ENCODE measurements at regions not wholly inside any gene's neighbourhood (a gene's known extent, or its start where the extent isn't known, plus 50 kb on each side); places are given as distances from the start of the nearest gene placed in this dataset.

GRCh38 chr12:19749906-19750574 lies 310.7 kb downstream of the AEBP2 start:
- no peak for DNase-seq (ENCODE audit: low spot score)
- Mint-ChIP-seq H3K27ac (no peak overlapping the region), H3K36me3 (ENCODE audit: low read depth) (no peaks in the 10 kb centered on the region), H3K4me1 (ENCODE audit: low read depth) (no peaks in the 10 kb centered on the region), H3K9me3 (peaks cover 7% of the 10 kb centered on the region), H3K4me3 (no peak overlapping the region), H3K27me3 (ENCODE audit: insufficient read depth) (peaks cover 5% of the 10 kb centered on the region)
- intact Hi-C loops (cut with micrococcal nuclease) = loop anchor here (10.0 kb wide), 1 partner anchor 1415 kb away; no protein-coding TSS in a partner anchor

- H3K4me3 Mint-ChIP-seq = no peak overlapping the region
- no peak for DNase-seq (ENCODE audit: low spot score)
- no peak overlapping the region for H3K27ac Mint-ChIP-seq
- intact Hi-C loops (cut with micrococcal nuclease) = no loop called here
- no peaks in the 10 kb centered on the region for H3K36me3 Mint-ChIP-seq (ENCODE audit: low read depth)
- no peaks in the 10 kb centered on the region for H3K4me1 Mint-ChIP-seq (ENCODE audit: low read depth)
- H3K9me3 Mint-ChIP-seq = peaks cover 7% of the 10 kb centered on the region
- H3K27me3 Mint-ChIP-seq (ENCODE audit: insufficient read depth) = peaks cover 4% of the 10 kb centered on the region
Measured at GRCh38 chr12:19751078-19751477, 311.8 kb downstream of the AEBP2 start.

DNA sequence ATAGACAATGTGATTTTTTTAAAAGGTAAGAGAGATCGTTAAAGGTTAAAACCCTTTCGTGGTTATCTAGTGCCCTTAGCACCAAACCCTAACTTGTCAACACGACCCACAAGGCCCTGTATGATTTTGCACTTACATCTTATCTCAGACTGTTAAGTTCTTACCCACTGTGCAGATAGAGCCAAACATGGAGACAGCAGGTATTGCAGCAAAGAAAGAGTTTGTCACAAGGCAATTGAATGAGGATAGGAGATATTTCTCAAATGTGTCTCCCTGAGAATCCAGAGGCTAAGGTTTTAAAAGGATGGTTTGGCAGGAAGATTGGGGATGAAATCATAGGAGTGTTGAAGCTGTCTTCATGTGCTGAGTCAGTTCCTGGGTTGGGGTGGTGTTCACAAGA lies 313.4 kb downstream of the AEBP2 start:
- Mint-ChIP-seq H3K9me3 (peaks cover 7% of the 10 kb centered on the region), H3K27ac (no peak overlapping the region), H3K36me3 (ENCODE audit: low read depth) (no peaks in the 10 kb centered on the region), H3K4me3 (no peak overlapping the region), H3K27me3 (ENCODE audit: insufficient read depth) (no peaks in the 10 kb centered on the region), H3K4me1 (ENCODE audit: low read depth) (no peaks in the 10 kb centered on the region)
- DNase-seq (ENCODE audit: low spot score) = no peak
- intact Hi-C loops (cut with micrococcal nuclease) = no loop called here

DNA sequence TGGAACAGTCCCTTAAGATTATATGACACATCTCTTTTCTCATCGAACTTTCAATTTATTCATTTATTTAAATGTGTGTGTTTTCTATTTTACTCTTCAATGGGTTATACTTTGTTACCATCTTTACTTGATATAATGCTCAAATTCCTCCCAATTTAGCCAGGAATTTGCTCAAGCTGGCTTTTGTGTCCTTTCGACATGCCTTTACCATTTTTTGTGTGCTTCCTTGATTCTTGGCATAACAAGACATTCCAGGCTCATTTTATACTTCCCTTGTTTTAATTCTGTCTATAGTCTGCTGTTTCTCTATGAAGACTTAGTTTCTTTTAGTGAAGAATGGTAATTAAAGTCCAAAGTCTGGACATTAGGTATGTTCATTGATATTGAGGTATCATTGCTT lies 315.8 kb downstream of the AEBP2 start:
- Mint-ChIP-seq H3K9me3 (peaks cover 7% of the 10 kb centered on the region), H3K36me3 (ENCODE audit: low read depth) (no peaks in the 10 kb centered on the region), H3K27ac (no peak overlapping the region), H3K27me3 (ENCODE audit: insufficient read depth) (no peaks in the 10 kb centered on the region), H3K4me3 (no peak overlapping the region), H3K4me1 (ENCODE audit: low read depth) (no peaks in the 10 kb centered on the region)
- intact Hi-C loops (cut with micrococcal nuclease) = loop anchor here (5.0 kb wide), 1 partner anchor 137 kb away; no protein-coding TSS in a partner anchor
- no peak for DNase-seq (ENCODE audit: low spot score)

DNA sequence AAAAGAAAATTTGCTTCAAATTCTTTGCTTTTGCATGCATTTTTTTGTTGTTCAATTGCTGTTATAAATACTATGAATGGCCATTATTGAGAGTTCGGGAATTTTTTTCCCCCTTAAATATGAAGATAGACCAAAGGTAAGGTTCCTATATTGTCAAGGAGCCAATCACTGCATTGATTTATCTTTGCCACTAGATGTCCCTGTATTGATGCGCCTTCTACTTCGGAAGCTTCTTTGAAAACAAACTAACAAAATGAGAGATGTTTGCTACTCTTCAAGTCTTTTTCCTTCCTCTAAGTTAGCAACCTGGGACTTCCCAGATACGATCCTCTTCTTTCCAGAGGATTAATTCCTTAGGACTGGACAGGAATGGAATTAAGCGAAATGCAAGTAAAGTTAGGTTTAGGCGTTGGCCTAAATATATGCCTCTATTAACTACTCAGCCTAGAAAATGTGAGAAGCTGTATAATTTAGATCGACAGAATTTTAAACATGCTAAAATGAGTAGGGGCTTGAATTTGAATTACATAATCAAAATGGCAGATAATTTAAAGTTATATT lies 318.1 kb downstream of the AEBP2 start:
- H3K36me3 Mint-ChIP-seq (ENCODE audit: low read depth) = no peaks in the 10 kb centered on the region
- H3K27ac Mint-ChIP-seq = no peak overlapping the region
- no peaks in the 10 kb centered on the region for H3K4me1 Mint-ChIP-seq (ENCODE audit: low read depth)
- no peaks in the 10 kb centered on the region for H3K27me3 Mint-ChIP-seq (ENCODE audit: insufficient read depth)
- peaks cover 6% of the 10 kb centered on the region for H3K9me3 Mint-ChIP-seq
- intact Hi-C loops (cut with micrococcal nuclease) = loop anchor here (1.0 to 5.0 kb wide), 2 partner anchors 77 to 135 kb away; no protein-coding TSS in a partner anchor
- no peak for DNase-seq (ENCODE audit: low spot score)
- no peak overlapping the region for H3K4me3 Mint-ChIP-seq

DNA sequence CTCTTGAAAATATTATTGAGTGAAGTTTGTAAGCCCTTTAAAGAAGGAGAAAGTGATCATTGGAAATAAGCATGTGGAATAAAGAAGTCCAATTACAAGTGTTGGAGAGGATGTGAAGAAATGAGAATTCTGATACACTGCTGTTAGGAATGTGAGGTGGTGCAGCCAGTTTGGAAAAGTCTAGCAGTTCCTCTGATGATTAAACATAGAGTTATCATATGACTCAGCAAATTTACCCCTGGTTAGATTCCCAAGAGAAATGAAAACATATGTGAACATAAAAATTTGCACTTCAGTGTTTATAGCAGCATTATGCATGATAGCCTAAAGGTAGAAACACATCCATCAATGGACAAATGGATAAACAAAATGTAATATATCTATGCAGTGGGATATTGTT lies 319.9 kb downstream of the AEBP2 start:
- intact Hi-C loops (cut with micrococcal nuclease) = loop anchor here (5.0 kb wide), 1 partner anchor 133 kb away; no protein-coding TSS in a partner anchor
- Mint-ChIP-seq H3K4me1 (ENCODE audit: low read depth) (no peaks in the 10 kb centered on the region), H3K27me3 (ENCODE audit: insufficient read depth) (no peaks in the 10 kb centered on the region), H3K36me3 (ENCODE audit: low read depth) (no peaks in the 10 kb centered on the region), H3K4me3 (no peak overlapping the region), H3K9me3 (no peaks in the 10 kb centered on the region), H3K27ac (no peak overlapping the region)
- DNase-seq (ENCODE audit: low spot score) = no peak

- no peak for DNase-seq (ENCODE audit: low spot score)
- H3K9me3 Mint-ChIP-seq = no peaks in the 10 kb centered on the region
- H3K36me3 Mint-ChIP-seq (ENCODE audit: low read depth) = no peaks in the 10 kb centered on the region
- H3K27me3 Mint-ChIP-seq (ENCODE audit: insufficient read depth) = no peaks in the 10 kb centered on the region
- intact Hi-C loops (cut with micrococcal nuclease) = no loop called here
- no peak overlapping the region for H3K27ac Mint-ChIP-seq
- no peak overlapping the region for H3K4me3 Mint-ChIP-seq
- no peaks in the 10 kb centered on the region for H3K4me1 Mint-ChIP-seq (ENCODE audit: low read depth)
Measured at GRCh38 chr12:19760611-19761010, 321.3 kb downstream of the AEBP2 start.

GRCh38 chr12:19761463-19761862 lies 322.2 kb downstream of the AEBP2 start:
- Mint-ChIP-seq H3K4me3 (no peak overlapping the region), H3K27ac (no peak overlapping the region)

DNA sequence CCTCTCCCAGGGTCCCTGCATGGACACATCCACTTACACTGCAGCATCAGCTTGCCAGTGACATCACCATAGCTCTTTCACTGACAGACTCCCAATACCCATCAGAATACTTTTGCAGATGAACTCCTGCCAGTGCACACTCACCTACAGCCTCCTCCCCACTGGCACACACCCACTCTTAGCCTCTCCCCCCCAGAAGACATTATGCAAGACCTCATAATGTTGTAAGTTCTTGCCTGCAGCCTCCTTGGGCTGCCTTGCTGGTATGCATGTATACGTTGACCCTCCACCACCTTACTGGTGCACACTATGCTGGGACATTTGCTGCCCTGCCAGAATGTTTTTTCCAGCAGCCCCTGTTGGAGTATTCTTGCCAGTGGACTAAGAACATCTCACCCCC lies 324.2 kb downstream of the AEBP2 start:
- DNase-seq (ENCODE audit: low spot score) = no peak
- no peaks in the 10 kb centered on the region for H3K27me3 Mint-ChIP-seq (ENCODE audit: insufficient read depth)
- H3K4me1 Mint-ChIP-seq (ENCODE audit: low read depth) = no peaks in the 10 kb centered on the region
- no peak overlapping the region for H3K27ac Mint-ChIP-seq
- H3K9me3 Mint-ChIP-seq = no peaks in the 10 kb centered on the region
- H3K4me3 Mint-ChIP-seq = no peak overlapping the region
- intact Hi-C loops (cut with micrococcal nuclease) = no loop called here
- no peaks in the 10 kb centered on the region for H3K36me3 Mint-ChIP-seq (ENCODE audit: low read depth)

More at GRCh38 chr12:19761463-19761862, 322.2 kb downstream of the AEBP2 start:
- no peaks in the 10 kb centered on the region for H3K9me3 Mint-ChIP-seq
- H3K4me1 Mint-ChIP-seq (ENCODE audit: low read depth) = no peaks in the 10 kb centered on the region
- H3K36me3 Mint-ChIP-seq (ENCODE audit: low read depth) = no peaks in the 10 kb centered on the region
- H3K27me3 Mint-ChIP-seq (ENCODE audit: insufficient read depth) = no peaks in the 10 kb centered on the region
- intact Hi-C loops (cut with micrococcal nuclease) = no loop called here
- DNase-seq (ENCODE audit: low spot score) = no peak

DNA sequence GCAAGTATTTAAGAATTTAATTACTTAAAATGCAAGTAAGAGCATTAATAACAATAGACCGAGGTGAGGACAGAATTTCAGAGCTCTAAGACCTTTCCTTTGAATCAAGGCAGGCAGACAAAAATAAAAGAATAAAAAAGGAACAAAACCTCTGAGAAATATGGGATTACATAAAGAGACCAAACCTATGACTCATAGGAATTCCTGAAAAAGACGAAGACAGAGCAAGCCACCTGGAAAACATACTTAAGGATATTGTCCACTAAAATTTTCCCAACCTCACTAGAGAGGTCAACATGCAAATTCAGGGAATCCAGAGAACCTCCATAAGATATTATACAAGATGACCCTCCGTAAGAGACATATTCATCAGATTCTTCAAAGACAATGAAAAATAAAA lies 325.1 kb downstream of the AEBP2 start:
- H3K9me3 Mint-ChIP-seq = no peaks in the 10 kb centered on the region
- no peaks in the 10 kb centered on the region for H3K27me3 Mint-ChIP-seq (ENCODE audit: insufficient read depth)
- DNase-seq (ENCODE audit: low spot score) = no peak
- intact Hi-C loops (cut with micrococcal nuclease) = no loop called here
- no peak overlapping the region for H3K4me3 Mint-ChIP-seq
- H3K27ac Mint-ChIP-seq = no peak overlapping the region
- no peaks in the 10 kb centered on the region for H3K36me3 Mint-ChIP-seq (ENCODE audit: low read depth)
- no peaks in the 10 kb centered on the region for H3K4me1 Mint-ChIP-seq (ENCODE audit: low read depth)

DNA sequence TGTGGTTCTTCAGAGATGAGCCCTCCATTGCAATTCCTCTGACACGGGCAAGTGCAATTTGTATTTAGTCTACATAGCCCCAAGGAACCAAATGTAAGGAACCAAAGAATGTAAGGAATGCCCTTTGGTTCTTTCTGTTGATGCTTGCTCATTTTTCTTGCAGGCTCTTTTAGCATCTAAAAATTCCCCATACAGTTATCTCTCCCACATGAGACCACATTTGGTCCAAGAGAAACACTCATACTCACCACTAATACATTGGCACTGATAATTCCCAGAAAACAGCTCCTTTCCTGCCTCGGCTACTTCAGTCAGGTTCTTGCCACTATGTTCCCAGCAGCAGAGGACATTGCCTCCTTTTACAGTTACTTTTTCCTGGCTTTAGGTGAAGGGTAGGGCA lies 332.6 kb downstream of the AEBP2 start:
- Mint-ChIP-seq H3K4me3 (no peak overlapping the region), H3K4me1 (ENCODE audit: low read depth) (no peaks in the 10 kb centered on the region), H3K27ac (no peak overlapping the region), H3K27me3 (ENCODE audit: insufficient read depth) (peaks cover 3% of the 10 kb centered on the region), H3K36me3 (ENCODE audit: low read depth) (no peaks in the 10 kb centered on the region), H3K9me3 (no peaks in the 10 kb centered on the region)
- DNase-seq (ENCODE audit: low spot score) = no peak
- intact Hi-C loops (cut with micrococcal nuclease) = no loop called here

- no peaks in the 10 kb centered on the region for H3K9me3 Mint-ChIP-seq
- H3K27ac Mint-ChIP-seq = no peak overlapping the region
Measured at GRCh38 chr12:19772776-19773175, 333.5 kb downstream of the AEBP2 start.

GRCh38 chr12:19775241-19775640 lies 335.9 kb downstream of the AEBP2 start:
- intact Hi-C loops (cut with micrococcal nuclease) = no loop called here
- no peaks in the 10 kb centered on the region for H3K4me1 Mint-ChIP-seq (ENCODE audit: low read depth)
- peaks cover 3% of the 10 kb centered on the region for H3K27me3 Mint-ChIP-seq (ENCODE audit: insufficient read depth)
- no peak overlapping the region for H3K4me3 Mint-ChIP-seq
- no peak for DNase-seq (ENCODE audit: low spot score)
- no peaks in the 10 kb centered on the region for H3K36me3 Mint-ChIP-seq (ENCODE audit: low read depth)
- no peak overlapping the region for H3K27ac Mint-ChIP-seq
- no peaks in the 10 kb centered on the region for H3K9me3 Mint-ChIP-seq

More at GRCh38 chr12:19772776-19773175, 333.5 kb downstream of the AEBP2 start:
- H3K4me3 Mint-ChIP-seq = no peak overlapping the region
- intact Hi-C loops (cut with micrococcal nuclease) = no loop called here
- no peaks in the 10 kb centered on the region for H3K36me3 Mint-ChIP-seq (ENCODE audit: low read depth)
- no peak for DNase-seq (ENCODE audit: low spot score)
- H3K27me3 Mint-ChIP-seq (ENCODE audit: insufficient read depth) = peaks cover 3% of the 10 kb centered on the region
- H3K4me1 Mint-ChIP-seq (ENCODE audit: low read depth) = no peaks in the 10 kb centered on the region
